B cell (primary cell): ENCODE measurements at regions not wholly inside any gene's neighbourhood (a gene's known extent, or its start where the extent isn't known, plus 50 kb on each side); places are given as distances from the start of the nearest gene placed in this dataset.

Source experiments
- CTCF ChIP-seq: fragments of 200-600 bp; IDR thresholded peaks from one replicate; pipeline ENCODE4 v1.8.0; 2022; ENCODE audit warnings: antibody characterized with exemption, mild to moderate bottlenecking
- EZH2 ChIP-seq: IDR thresholded peaks from 2 replicates; pipeline ENCODE4 v1.6.1; 2012; ENCODE audit warnings: borderline replicate concordance, low read depth, mild to moderate bottlenecking, moderate library complexity, low read length; ENCODE audit not compliant: insufficient read depth, poor library complexity, severe bottlenecking

GRCh38 chr2:129636692-129637091 is 342.8 kb upstream of the RAB6C start:
- TF ChIP-seq CTCF = no peak
- TF ChIP-seq EZH2 = no peak
